RWPE2 (cell line): ENCODE measurements at regions not wholly inside any gene's neighbourhood (a gene's known extent, or its start where the extent isn't known, plus 50 kb on each side); places are given as distances from the start of the nearest gene placed in this dataset.

Source experiments
- ATAC-seq: fragments of 200-7000 bp; cut with Tn5 transposase; 3 replicates; pipeline ENCODE4 v1.9.1; 2021; ENCODE audit warnings: low read depth
- DNase-seq: peaks from one replicate; pipeline ENCODE4 v3.0.0-alpha.2; 2020; ENCODE audit warnings: low spot score
- H3K27ac ChIP-seq: fragments of 450-650 bp; 2 replicates; pipeline ENCODE4 v1.5.1; 2017; ENCODE audit warnings: mild to moderate bottlenecking; ENCODE audit not compliant: poor library complexity, severe bottlenecking
- H3K27me3 ChIP-seq: fragments of 250-450 bp; sonication (Bioruptor Pico); 2 replicates; pipeline ENCODE4 v1.5.1; 2021; ENCODE audit warnings: mild to moderate bottlenecking, moderate library complexity; ENCODE audit not compliant: insufficient read depth, poor library complexity, severe bottlenecking
- H3K36me3 ChIP-seq: fragments of 250-450 bp; sonication (Bioruptor Pico); 2 replicates; pipeline ENCODE4 v1.5.1; 2020; ENCODE audit warnings: low read depth, mild to moderate bottlenecking, moderate library complexity
- H3K4me1 ChIP-seq: fragments of 250-450 bp; sonication (Bioruptor Pico); 2 replicates; pipeline ENCODE4 v1.5.1; 2021; ENCODE audit warnings: mild to moderate bottlenecking, moderate library complexity; ENCODE audit not compliant: insufficient read depth, poor library complexity, severe bottlenecking
- H3K4me3 ChIP-seq: fragments of 250-450 bp; sonication (Bioruptor Pico); 2 replicates; pipeline ENCODE4 v1.5.1; 2021; ENCODE audit warnings: mild to moderate bottlenecking, moderate library complexity; ENCODE audit not compliant: severe bottlenecking
- H3K9me3 ChIP-seq: fragments of 250-450 bp; sonication (Bioruptor Pico); 2 replicates; pipeline ENCODE4 v1.5.1; 2021; ENCODE audit warnings: mild to moderate bottlenecking, moderate library complexity; ENCODE audit not compliant: severe bottlenecking
- TF ChIP-seq, protein P1 (sequence below): fragments of 450-650 bp; IDR thresholded peaks from one replicate; pipeline ENCODE4 v1.5.1; 2017; ENCODE audit warnings: mild to moderate bottlenecking, moderate library complexity; ENCODE audit not compliant: poor library complexity, severe bottlenecking

- Histone ChIP-seq H3K4me1 (peaks cover 25% of the 10 kb centered on the region), H3K9me3 (no peaks in the 10 kb centered on the region), H3K4me3 (no peak overlapping the region), H3K27me3 (no peaks in the 10 kb centered on the region), H3K27ac (no peak overlapping the region), H3K36me3 (no peaks in the 10 kb centered on the region)
- TF ChIP-seq, protein P1, sequence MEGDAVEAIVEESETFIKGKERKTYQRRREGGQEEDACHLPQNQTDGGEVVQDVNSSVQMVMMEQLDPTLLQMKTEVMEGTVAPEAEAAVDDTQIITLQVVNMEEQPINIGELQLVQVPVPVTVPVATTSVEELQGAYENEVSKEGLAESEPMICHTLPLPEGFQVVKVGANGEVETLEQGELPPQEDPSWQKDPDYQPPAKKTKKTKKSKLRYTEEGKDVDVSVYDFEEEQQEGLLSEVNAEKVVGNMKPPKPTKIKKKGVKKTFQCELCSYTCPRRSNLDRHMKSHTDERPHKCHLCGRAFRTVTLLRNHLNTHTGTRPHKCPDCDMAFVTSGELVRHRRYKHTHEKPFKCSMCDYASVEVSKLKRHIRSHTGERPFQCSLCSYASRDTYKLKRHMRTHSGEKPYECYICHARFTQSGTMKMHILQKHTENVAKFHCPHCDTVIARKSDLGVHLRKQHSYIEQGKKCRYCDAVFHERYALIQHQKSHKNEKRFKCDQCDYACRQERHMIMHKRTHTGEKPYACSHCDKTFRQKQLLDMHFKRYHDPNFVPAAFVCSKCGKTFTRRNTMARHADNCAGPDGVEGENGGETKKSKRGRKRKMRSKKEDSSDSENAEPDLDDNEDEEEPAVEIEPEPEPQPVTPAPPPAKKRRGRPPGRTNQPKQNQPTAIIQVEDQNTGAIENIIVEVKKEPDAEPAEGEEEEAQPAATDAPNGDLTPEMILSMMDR, result no peak
- ATAC-seq (no peak), DNase-seq (no peak)
These were observed 77.6 kb downstream of the RIPK4 start for GRCh38 chr21:41689289-41689583.

GRCh38 chr21:41687633-41688032 lies 79.2 kb downstream of the RIPK4 start:
- no peaks in the 10 kb centered on the region for H3K9me3 ChIP-seq
- peaks cover 35% of the 10 kb centered on the region for H3K4me1 ChIP-seq
- H3K27ac ChIP-seq, result peak overlapping the region; percentile 21
- H3K36me3 ChIP-seq, result no peaks in the 10 kb centered on the region
- peak; percentile 34; the same call in 1 of the 3 replicates for ATAC-seq
- TF ChIP-seq, protein P1, result no peak
- no peak overlapping the region for H3K4me3 ChIP-seq
- no peak for DNase-seq
- H3K27me3 ChIP-seq, result no peaks in the 10 kb centered on the region

DNA sequence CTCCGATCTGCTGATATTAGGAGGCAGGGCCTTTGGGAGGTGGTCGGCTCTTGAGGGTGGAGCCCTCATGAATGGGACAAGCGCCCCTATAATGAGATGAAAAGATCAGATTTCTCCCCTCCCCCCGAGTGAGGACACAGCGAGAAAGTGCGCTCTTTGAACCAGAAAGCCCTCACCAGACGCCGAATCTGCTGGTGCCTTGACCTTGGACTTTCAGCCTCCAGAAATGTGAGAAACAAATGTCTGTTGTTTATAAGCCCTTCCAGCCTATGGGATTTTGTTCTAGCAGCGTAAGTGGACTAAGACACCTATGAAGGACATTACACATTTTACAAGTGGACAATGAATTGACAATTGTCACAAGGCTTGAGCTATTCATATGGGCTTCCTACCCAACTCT lies 80.2 kb downstream of the RIPK4 start:
- DNase-seq (no peak), ATAC-seq (no peak)
- TF ChIP-seq, protein P1, result no peak
- Histone ChIP-seq H3K36me3 (no peaks in the 10 kb centered on the region), H3K27ac (peak overlapping the region; percentile 91), H3K4me1 (peaks cover 36% of the 10 kb centered on the region), H3K27me3 (no peaks in the 10 kb centered on the region), H3K4me3 (no peak overlapping the region), H3K9me3 (no peaks in the 10 kb centered on the region)

- Histone ChIP-seq H3K4me3 (no peak overlapping the region), H3K27ac (peak overlapping the region; percentile 91), H3K4me1 (peaks cover 47% of the 10 kb centered on the region), H3K9me3 (no peaks in the 10 kb centered on the region), H3K36me3 (no peaks in the 10 kb centered on the region), H3K27me3 (no peaks in the 10 kb centered on the region)
- ATAC-seq (no peak), DNase-seq (no peak)
- TF ChIP-seq, protein P1, result no peak
These were observed 81.2 kb downstream of the RIPK4 start for GRCh38 chr21:41685511-41686149.

DNA sequence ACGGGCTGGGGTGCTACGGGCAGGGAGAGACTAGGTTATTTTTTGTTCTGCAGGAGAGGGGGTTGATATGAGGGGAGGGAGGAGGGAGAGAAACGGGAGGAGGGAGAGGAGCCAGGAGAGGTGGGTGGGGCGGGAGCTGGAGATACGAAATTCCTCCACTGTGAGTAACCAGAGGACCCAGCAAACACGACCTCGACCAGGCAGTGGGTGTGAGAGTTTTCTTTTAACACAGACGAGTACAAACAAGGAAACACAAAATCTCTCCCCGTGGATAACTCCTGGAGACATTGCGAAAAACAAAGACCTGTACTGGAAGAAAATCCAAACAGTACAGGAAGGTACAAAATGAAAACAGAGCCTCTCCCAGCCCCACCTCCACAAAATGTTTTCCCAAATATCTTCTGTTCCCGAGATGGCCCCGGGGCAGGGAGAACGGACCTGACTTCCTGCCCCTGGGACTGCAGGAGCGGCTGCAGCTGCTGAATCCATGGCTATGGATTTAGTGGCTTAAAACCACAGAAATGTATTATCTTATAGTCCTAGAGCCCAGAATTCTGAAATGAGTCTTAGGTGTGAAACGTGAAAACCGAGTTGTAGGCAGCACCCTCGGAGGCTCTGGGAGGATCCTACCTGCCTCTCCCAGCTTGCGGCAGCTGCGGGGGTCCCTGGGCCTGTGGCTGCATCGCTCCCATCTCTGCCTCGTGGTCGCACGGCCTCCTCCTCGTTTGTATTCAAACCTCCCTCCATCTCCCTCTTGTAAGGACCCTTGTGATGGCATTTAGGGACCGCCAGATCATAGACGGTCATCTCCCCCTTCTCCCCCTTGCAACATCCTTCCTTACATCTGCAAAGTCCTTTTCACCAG lies 82.2 kb downstream of the RIPK4 start:
- H3K4me3 ChIP-seq, result no peak overlapping the region
- ATAC-seq (peak; percentile 79), DNase-seq (no peak)
- H3K27ac ChIP-seq, result peak overlapping the region; percentile 91
- H3K9me3 ChIP-seq, result no peaks in the 10 kb centered on the region
- H3K36me3 ChIP-seq, result no peaks in the 10 kb centered on the region
- H3K27me3 ChIP-seq, result no peaks in the 10 kb centered on the region
- peaks cover 51% of the 10 kb centered on the region for H3K4me1 ChIP-seq
- TF ChIP-seq, protein P1, result no peak
